ENCODE measurements at regions not wholly inside any gene's neighbourhood (a gene's known extent, or its start where the extent isn't known, plus 50 kb on each side); places are given as distances from the start of the nearest gene placed in this dataset.

DNA sequence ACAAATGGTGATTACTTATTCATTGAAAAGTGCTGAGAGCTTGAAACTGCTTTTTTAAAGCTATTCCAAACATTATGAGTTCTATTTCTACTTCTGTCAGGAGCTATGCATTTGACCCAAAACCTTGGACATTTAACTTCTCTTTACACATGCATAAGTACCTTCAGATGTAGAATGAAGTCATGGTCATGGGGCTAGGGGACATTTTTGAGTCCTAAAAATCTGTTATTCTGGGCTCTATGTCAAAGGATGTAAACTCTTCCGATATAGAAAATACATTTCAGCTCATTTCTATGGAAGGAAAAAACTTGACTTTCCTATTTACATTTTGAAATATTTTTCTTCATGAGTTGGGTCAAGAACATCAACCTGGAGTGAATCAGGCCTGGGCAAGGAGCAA lies 179.5 kb upstream of the CXCL12 start:
- Histone ChIP-seq H3K27me3 (ENCODE audit: control insufficient read depth in 2 of 2, insufficient read depth in 2 of 2, low read length in 2 of 2) (peaks cover 2 to 6% of the 10 kb centered on the region in 2 experiments; a peak in 2 of 5 replicates), H4K20me1 (replicated peaks; ENCODE audit: control insufficient read depth, insufficient read depth, low read length) (peaks cover 4% of the 10 kb centered on the region; the same call in 1 of the 2 replicates), H3K9me1 (ENCODE audit: control insufficient read depth, insufficient read depth, low read length) (no peaks in the 10 kb centered on the region), H3K4me2 (ENCODE audit: insufficient read depth, low read length) (no peak overlapping the region), H3K79me2 (ENCODE audit: control insufficient read depth, insufficient read depth, low read length) (no peaks in the 10 kb centered on the region), H3K36me3 (ENCODE audit: control insufficient read depth, insufficient read depth, low read length) (no peaks in the 10 kb centered on the region), H2AFZ (ENCODE audit: low read depth, low read length) (no peak overlapping the region), H3K27ac (ENCODE audit: extremely low read depth, low read depth, low read length) (no peak overlapping the region), H3K9ac (ENCODE audit: insufficient read depth in 1 of 2, low read depth in 2 of 2, low read length in 2 of 2) (no peak overlapping the region), H3K9me3 (replicated peaks; ENCODE audit: control insufficient read depth, insufficient read depth, low read depth, low read length) (no peaks in the 10 kb centered on the region), H3K4me1 (replicated peaks in 1 of 2; ENCODE audit: control insufficient read depth in 2 of 2, insufficient read depth in 2 of 2, low read length in 2 of 2) (no peaks in the 10 kb centered on the region), H3K4me3 (no peak overlapping the region)
- ATAC-seq: no peak
- intact Hi-C loops (cut with micrococcal nuclease) (no loop called here), in situ Hi-C loops (cut with MboI) (no loop called here)
- ChIA-PET POLR2A (no interaction called here), CTCF (ENCODE audit: low intra/inter-chr PET ratio) (no interaction called here)
- FAIRE-seq: no peak
- TF ChIP-seq HOXB6 (CRISPR knock-in tag; IDR thresholded peaks at IDR 0.05; ENCODE audit: borderline replicate concordance) (no peak), ZNF165 (CRISPR knock-in tag; IDR thresholded peaks at IDR 0.05; ENCODE audit: borderline replicate concordance) (no peak)
- no TSS peak for BruUV-seq (replicated peaks)
- no peak for DNase-seq (ENCODE audit: extremely low read depth in 1 of 4, low spot score in 3 of 4)
- WGBS (ENCODE audit: insufficient coverage, low coverage, missing lambda C conversion rate): 0% methylated on average over 1 of the region's 1 CpG

DNA sequence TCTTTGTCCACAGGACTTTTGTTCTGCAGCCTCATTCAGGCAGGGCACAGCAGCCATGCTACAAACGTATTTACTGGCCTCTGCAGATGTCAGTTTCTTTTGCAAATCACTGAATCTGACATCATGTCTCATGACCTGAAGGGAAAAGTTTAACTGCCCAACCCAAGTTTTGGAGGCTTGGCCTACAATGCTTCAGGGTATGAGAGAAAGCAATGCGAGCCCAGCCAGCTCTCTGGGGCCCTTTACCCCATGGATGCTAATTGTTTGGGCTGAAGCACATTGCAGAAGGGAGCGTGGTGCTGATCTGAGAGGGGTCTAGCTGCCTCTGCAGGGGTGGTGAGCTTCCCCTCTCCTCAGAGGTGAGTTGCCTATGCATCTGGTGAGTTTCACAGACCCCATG lies 179.9 kb upstream of the CXCL12 start:
- DNase-seq (ENCODE audit: extremely low read depth in 1 of 4, low spot score in 3 of 4): no peak
- no peak overlapping the region for H3K4me2 ChIP-seq (ENCODE audit: insufficient read depth, low read length)
- ATAC-seq: no peak
- BruUV-seq (replicated peaks): no TSS peak
- H3K4me3 ChIP-seq: no peak overlapping the region
- no peak for FAIRE-seq
- no peak overlapping the region for H3K9ac ChIP-seq (ENCODE audit: insufficient read depth in 1 of 2, low read depth in 2 of 2, low read length in 2 of 2)
- WGBS (ENCODE audit: insufficient coverage, low coverage, missing lambda C conversion rate): 0% methylated on average over 3 of the region's 3 CpGs
- no peaks in the 10 kb centered on the region for H3K79me2 ChIP-seq (ENCODE audit: control insufficient read depth, insufficient read depth, low read length)
- intact Hi-C loops (cut with micrococcal nuclease): no loop called here
- no peaks in the 10 kb centered on the region for H3K36me3 ChIP-seq (ENCODE audit: control insufficient read depth, insufficient read depth, low read length)
- H3K4me1 ChIP-seq (replicated peaks in 1 of 2; ENCODE audit: control insufficient read depth in 2 of 2, insufficient read depth in 2 of 2, low read length in 2 of 2): no peaks in the 10 kb centered on the region
- peaks cover 2% of the 10 kb centered on the region in 2 experiments; a peak in 2 of 5 replicates for H3K27me3 ChIP-seq (ENCODE audit: control insufficient read depth in 2 of 2, insufficient read depth in 2 of 2, low read length in 2 of 2)
- CTCF ChIA-PET (ENCODE audit: low intra/inter-chr PET ratio): no interaction called here
- peaks cover 4% of the 10 kb centered on the region; the same call in 1 of the 2 replicates for H4K20me1 ChIP-seq (replicated peaks; ENCODE audit: control insufficient read depth, insufficient read depth, low read length)
- no peak overlapping the region for H2AFZ ChIP-seq (ENCODE audit: low read depth, low read length)
- H3K9me3 ChIP-seq (replicated peaks; ENCODE audit: control insufficient read depth, insufficient read depth, low read depth, low read length): no peaks in the 10 kb centered on the region
- in situ Hi-C loops (cut with MboI): no loop called here
- POLR2A ChIA-PET: no interaction called here
- no peaks in the 10 kb centered on the region for H3K9me1 ChIP-seq (ENCODE audit: control insufficient read depth, insufficient read depth, low read length)
- H3K27ac ChIP-seq (ENCODE audit: extremely low read depth, low read depth, low read length): no peak overlapping the region
- no peak for TF ChIP-seq PHB2 (IDR thresholded peaks at IDR 0.05; ENCODE audit: low read depth)
- TF ChIP-seq, protein P1, sequence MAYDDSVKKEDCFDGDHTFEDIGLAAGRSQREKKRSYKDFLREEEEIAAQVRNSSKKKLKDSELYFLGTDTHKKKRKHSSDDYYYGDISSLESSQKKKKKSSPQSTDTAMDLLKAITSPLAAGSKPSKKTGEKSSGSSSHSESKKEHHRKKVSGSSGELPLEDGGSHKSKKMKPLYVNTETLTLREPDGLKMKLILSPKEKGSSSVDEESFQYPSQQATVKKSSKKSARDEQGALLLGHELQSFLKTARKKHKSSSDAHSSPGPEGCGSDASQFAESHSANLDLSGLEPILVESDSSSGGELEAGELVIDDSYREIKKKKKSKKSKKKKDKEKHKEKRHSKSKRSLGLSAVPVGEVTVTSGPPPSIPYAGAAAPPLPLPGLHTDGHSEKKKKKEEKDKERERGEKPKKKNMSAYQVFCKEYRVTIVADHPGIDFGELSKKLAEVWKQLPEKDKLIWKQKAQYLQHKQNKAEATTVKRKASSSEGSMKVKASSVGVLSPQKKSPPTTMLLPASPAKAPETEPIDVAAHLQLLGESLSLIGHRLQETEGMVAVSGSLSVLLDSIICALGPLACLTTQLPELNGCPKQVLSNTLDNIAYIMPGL (CRISPR knock-in tag; IDR thresholded peaks at IDR 0.05): no peak
- TF ChIP-seq BCL6 (CRISPR knock-in tag; IDR thresholded peaks at IDR 0.05): no peak
- TF ChIP-seq TBL1XR1 (IDR thresholded peaks at IDR 0.05; ENCODE audit: low read length in 2 of 2): no peak
- no peak for TF ChIP-seq RBFOX2 (IDR thresholded peaks at IDR 0.05; ENCODE audit: low read depth, low read length)
- TF ChIP-seq, protein P2, sequence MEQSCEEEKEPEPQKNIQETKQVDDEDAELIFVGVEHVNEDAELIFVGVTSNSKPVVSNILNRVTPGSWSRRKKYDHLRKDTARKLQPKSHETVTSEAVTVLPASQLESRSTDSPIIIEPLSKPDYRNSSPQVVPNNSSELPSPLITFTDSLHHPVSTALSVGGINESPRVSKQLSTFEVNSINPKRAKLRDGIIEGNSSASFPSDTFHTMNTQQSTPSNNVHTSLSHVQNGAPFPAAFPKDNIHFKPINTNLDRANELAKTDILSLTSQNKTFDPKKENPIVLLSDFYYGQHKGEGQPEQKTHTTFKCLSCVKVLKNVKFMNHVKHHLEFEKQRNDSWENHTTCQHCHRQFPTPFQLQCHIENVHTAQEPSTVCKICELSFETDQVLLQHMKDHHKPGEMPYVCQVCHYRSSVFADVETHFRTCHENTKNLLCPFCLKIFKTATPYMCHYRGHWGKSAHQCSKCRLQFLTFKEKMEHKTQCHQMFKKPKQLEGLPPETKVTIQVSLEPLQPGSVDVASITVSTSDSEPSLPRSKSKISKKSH (CRISPR knock-in tag; IDR thresholded peaks at IDR 0.05): no peak
- TF ChIP-seq ETV1 (tag; conservative IDR thresholded peaks at IDR 0.05; ENCODE audit: low read depth): no peak
- no peak for TF ChIP-seq TRIM24 (IDR thresholded peaks at IDR 0.05)
- no peak for TF ChIP-seq SMARCB1 (IDR thresholded peaks at IDR 0.05; ENCODE audit: insufficient read length, low read depth)
- no peak for TF ChIP-seq THRAP3 (IDR thresholded peaks at IDR 0.05; ENCODE audit: borderline replicate concordance)
- TF ChIP-seq, protein P3, sequence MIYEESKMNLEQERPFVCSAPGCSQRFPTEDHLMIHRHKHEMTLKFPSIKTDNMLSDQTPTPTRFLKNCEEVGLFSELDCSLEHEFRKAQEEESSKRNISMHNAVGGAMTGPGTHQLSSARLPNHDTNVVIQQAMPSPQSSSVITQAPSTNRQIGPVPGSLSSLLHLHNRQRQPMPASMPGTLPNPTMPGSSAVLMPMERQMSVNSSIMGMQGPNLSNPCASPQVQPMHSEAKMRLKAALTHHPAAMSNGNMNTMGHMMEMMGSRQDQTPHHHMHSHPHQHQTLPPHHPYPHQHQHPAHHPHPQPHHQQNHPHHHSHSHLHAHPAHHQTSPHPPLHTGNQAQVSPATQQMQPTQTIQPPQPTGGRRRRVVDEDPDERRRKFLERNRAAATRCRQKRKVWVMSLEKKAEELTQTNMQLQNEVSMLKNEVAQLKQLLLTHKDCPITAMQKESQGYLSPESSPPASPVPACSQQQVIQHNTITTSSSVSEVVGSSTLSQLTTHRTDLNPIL (CRISPR knock-in tag; IDR thresholded peaks at IDR 0.05): no peak

Measured in K562 (cell line).